HEK293 (cell line): ENCODE measurements at regions not wholly inside any gene's neighbourhood (a gene's known extent, or its start where the extent isn't known, plus 50 kb on each side); places are given as distances from the start of the nearest gene placed in this dataset.

Experiments
- CTCF ChIA-PET: fragments of 350-600 bp; formaldehyde crosslinking; extraction: SDS; loops from one replicate; lab custom pipeline; 2021; ENCODE audit warnings: antibody characterized with exemption; lab: Yijun Ruan, JAX
- POLR2A ChIA-PET: fragments of 300-600 bp; formaldehyde crosslinking; extraction: SDS; loops from one replicate; lab custom pipeline; 2020; ENCODE audit warnings: antibody characterized with exemption, inconsistent platforms; lab: Yijun Ruan, JAX
- H3K27ac ChIP-seq: fragments of 200-500 bp; sonication (Bioruptor generic); 2 replicates; pipeline ENCODE4 v1.5.1; 2014; ENCODE audit warnings: low read depth, low read length, control low read depth, inconsistent platforms; ENCODE audit errors: extremely low read depth
- H3K36me3 ChIP-seq, 2 experiments: fragments of 200-500 bp in 1 of 2; sonication (Bioruptor generic) in 1 of 2; 1 replicate in 1 of 2; 2 replicates in 1 of 2; pipeline ENCODE4 v1.5.1; 2014 to 2017; ENCODE audit warnings: inconsistent platforms in 2 of 2, low read length in 2 of 2; ENCODE audit not compliant: control insufficient read depth in 2 of 2, insufficient read depth in 1 of 2
- H3K4me1 ChIP-seq: fragments of 200-500 bp; sonication (Bioruptor generic); 2 replicates; pipeline ENCODE4 v1.5.1; 2014; ENCODE audit warnings: mild to moderate bottlenecking, low read length, inconsistent platforms; ENCODE audit not compliant: control insufficient read depth, insufficient read depth
- H3K4me3 ChIP-seq: 2 replicates; pipeline ENCODE4 v1.5.1; 2011; ENCODE audit warnings: low read depth, mild to moderate bottlenecking, control low read depth, low read length, moderate library complexity
- H3K9me3 ChIP-seq: fragments of 200-500 bp; sonication (Bioruptor generic); 2 replicates; pipeline ENCODE4 v1.5.1; 2014; ENCODE audit warnings: low read depth, low read length, inconsistent platforms; ENCODE audit not compliant: control insufficient read depth, insufficient read depth
- BCL11A ChIP-seq: fragments of 450-650 bp; formaldehyde crosslinking; IDR thresholded peaks from 2 replicates; pipeline ENCODE4 v1.5.1; 2016; ENCODE audit warnings: low read depth, missing biosample characterization, missing genetic modification characterization
- GLIS2 ChIP-seq: fragments of 450-650 bp; formaldehyde crosslinking; IDR thresholded peaks from 2 replicates; pipeline ENCODE4 v1.5.1; 2016; ENCODE audit warnings: missing biosample characterization, missing genetic modification characterization
- MEIS1 ChIP-seq: sonication (generic); formaldehyde crosslinking; IDR thresholded peaks from 2 replicates; pipeline ENCODE4 v1.8.1; 2022; ENCODE audit warnings: missing genetic modification reagents, mild to moderate bottlenecking, borderline replicate concordance
- PRDM1 ChIP-seq: fragments of 450-650 bp; formaldehyde crosslinking; IDR thresholded peaks from 2 replicates; pipeline ENCODE4; 2016; ENCODE audit warnings: missing biosample characterization, missing genetic modification characterization
- SP3 ChIP-seq: fragments of 450-650 bp; formaldehyde crosslinking; IDR thresholded peaks from 2 replicates; pipeline ENCODE4 v1.5.1; 2016; ENCODE audit warnings: missing biosample characterization, missing genetic modification characterization
- TRIM28 ChIP-seq: IDR thresholded peaks from 2 replicates; pipeline ENCODE4 v1.6.1; 2011; ENCODE audit warnings: low read length, control low read depth, borderline replicate concordance
- YY1 ChIP-seq: fragments of 450-650 bp; formaldehyde crosslinking; IDR thresholded peaks from 2 replicates; pipeline ENCODE4 v1.5.1; 2018; ENCODE audit warnings: missing biosample characterization, missing genetic modification characterization
- ZBTB11 ChIP-seq: fragments of 450-650 bp; formaldehyde crosslinking; conservative IDR thresholded peaks from 2 replicates; pipeline ENCODE4 v1.5.1; 2016; ENCODE audit warnings: low read depth, missing biosample characterization, missing genetic modification characterization
- ZBTB44 ChIP-seq: fragments of 450-650 bp; IDR thresholded peaks from 2 replicates; pipeline ENCODE4 v1.5.1; 2018; ENCODE audit warnings: missing biosample characterization, mild to moderate bottlenecking, missing genetic modification characterization
- ZIC2 ChIP-seq: fragments of 450-650 bp; formaldehyde crosslinking; IDR thresholded peaks from 2 replicates; pipeline ENCODE4 v1.5.1; 2016; ENCODE audit warnings: missing biosample characterization, missing genetic modification characterization
- ZNF157 ChIP-seq: fragments of 450-650 bp; formaldehyde crosslinking; IDR thresholded peaks from 2 replicates; pipeline ENCODE4 v1.5.1; 2016; ENCODE audit warnings: missing biosample characterization, missing genetic modification characterization
- ZNF214 ChIP-seq: fragments of 450-650 bp; formaldehyde crosslinking; IDR thresholded peaks from 2 replicates; pipeline ENCODE4 v1.5.1; 2017; ENCODE audit warnings: missing biosample characterization, mild to moderate bottlenecking, missing genetic modification characterization, borderline replicate concordance
- ZNF239 ChIP-seq: fragments of 450-650 bp; formaldehyde crosslinking; IDR thresholded peaks from 2 replicates; pipeline ENCODE4 v1.5.1; 2016; ENCODE audit warnings: missing biosample characterization, missing genetic modification characterization
- ZNF335 ChIP-seq: fragments of 450-650 bp; formaldehyde crosslinking; conservative IDR thresholded peaks from 2 replicates; pipeline ENCODE4 v1.5.1; 2016; ENCODE audit warnings: missing biosample characterization, missing genetic modification characterization
- ZNF362 ChIP-seq: fragments of 450-650 bp; formaldehyde crosslinking; IDR thresholded peaks from 2 replicates; pipeline ENCODE4 v1.5.1; 2016; ENCODE audit warnings: missing biosample characterization, missing genetic modification characterization
- ZNF366 ChIP-seq: fragments of 450-650 bp; formaldehyde crosslinking; conservative IDR thresholded peaks from 2 replicates; pipeline ENCODE4 v1.5.1; 2016; ENCODE audit warnings: missing biosample characterization, missing genetic modification characterization
- ZNF398 ChIP-seq: fragments of 450-650 bp; formaldehyde crosslinking; IDR thresholded peaks from 2 replicates; pipeline ENCODE4 v1.5.1; 2017; ENCODE audit warnings: missing biosample characterization, missing genetic modification characterization
- ZNF549 ChIP-seq: fragments of 450-650 bp; IDR thresholded peaks from 2 replicates; pipeline ENCODE4 v1.5.1; 2018; ENCODE audit warnings: missing biosample characterization, missing genetic modification characterization, mild to moderate bottlenecking, inconsistent platforms, moderate library complexity
- ZNF629 ChIP-seq: fragments of 450-650 bp; formaldehyde crosslinking; IDR thresholded peaks from 2 replicates; pipeline ENCODE4 v1.5.1; 2017; ENCODE audit warnings: missing biosample characterization, missing genetic modification characterization
- ZNF670 ChIP-seq: fragments of 450-650 bp; formaldehyde crosslinking; IDR thresholded peaks from 2 replicates; pipeline ENCODE4 v1.5.1; 2016; ENCODE audit warnings: missing biosample characterization, missing genetic modification characterization, low read depth
- ZSCAN4 ChIP-seq: fragments of 450-650 bp; formaldehyde crosslinking; IDR thresholded peaks from 2 replicates; pipeline ENCODE4 v1.5.1; 2017; ENCODE audit warnings: missing biosample characterization, missing genetic modification characterization

GRCh38 chr1:55658917-55659316 lies 443.8 kb upstream of the USP24 start (continued):
- TF ChIP-seq ZNF362 (tag by site-specific recombination) (no peak), ZNF157 (no peak), ZIC2 (tag by site-specific recombination) (no peak), ZNF366 (tag by site-specific recombination) (0 out of 2 replicates have a peak, but pooled peaks have one; percentile 21), PRDM1 (tag by site-specific recombination) (peak; percentile 63; the same call in 1 of the 2 replicates), ZBTB44 (no peak), ZNF549 (no peak), ZBTB11 (tag by site-specific recombination) (no peak), BCL11A (tag by site-specific recombination) (no peak)

GRCh38 chr1:55654750-55655149 lies 439.6 kb upstream of the USP24 start:
- H3K9me3 ChIP-seq: no peaks in the 10 kb centered on the region

More at GRCh38 chr1:55654750-55655149, 439.6 kb upstream of the USP24 start:
- CTCF ChIA-PET: no interaction called here
- Histone ChIP-seq H3K4me3 (no peak overlapping the region), H3K27ac (no peak overlapping the region), H3K4me1 (no peaks in the 10 kb centered on the region), H3K36me3 (no peaks in the 10 kb centered on the region)
- POLR2A ChIA-PET: no interaction called here
- TF ChIP-seq MEIS1 (CRISPR knock-in tag): no peak
- no peak for TF ChIP-seq GLIS2 (tag by site-specific recombination)
- no peak for TF ChIP-seq ZSCAN4 (tag by site-specific recombination)
- no peak for TF ChIP-seq TRIM28
- TF ChIP-seq ZNF335 (tag by site-specific recombination): no peak
- no peak for TF ChIP-seq ZNF239 (tag by site-specific recombination)
- TF ChIP-seq ZNF398 (tag by site-specific recombination): no peak
- no peak for TF ChIP-seq ZNF629 (tag by site-specific recombination)
- no peak for TF ChIP-seq ZNF214
- TF ChIP-seq ZNF670 (tag by site-specific recombination): no peak
- TF ChIP-seq SP3 (tag by site-specific recombination): no peak
- TF ChIP-seq YY1 (tag by site-specific recombination): no peak
